GM19239 (cell line): ENCODE measurements at regions not wholly inside any gene's neighbourhood (a gene's known extent, or its start where the extent isn't known, plus 50 kb on each side); places are given as distances from the start of the nearest gene placed in this dataset.
"Not testable (repeated sequence)": the region's sequence is repeated elsewhere in the genome, so short reads cannot be mapped to it uniquely, and the experiment has no call there.

Experiments
- DNase-seq: peaks from one replicate; pipeline ENCODE4 v3.0.0; 2011; ENCODE audit warnings: low spot score; ENCODE audit not compliant: insufficient read length
- FAIRE-seq: peaks from 2 replicates; lab custom pipeline; 2011; peaks lifted over from hg19 to GRCh38; lab: Jason Lieb, UNC

DNA sequence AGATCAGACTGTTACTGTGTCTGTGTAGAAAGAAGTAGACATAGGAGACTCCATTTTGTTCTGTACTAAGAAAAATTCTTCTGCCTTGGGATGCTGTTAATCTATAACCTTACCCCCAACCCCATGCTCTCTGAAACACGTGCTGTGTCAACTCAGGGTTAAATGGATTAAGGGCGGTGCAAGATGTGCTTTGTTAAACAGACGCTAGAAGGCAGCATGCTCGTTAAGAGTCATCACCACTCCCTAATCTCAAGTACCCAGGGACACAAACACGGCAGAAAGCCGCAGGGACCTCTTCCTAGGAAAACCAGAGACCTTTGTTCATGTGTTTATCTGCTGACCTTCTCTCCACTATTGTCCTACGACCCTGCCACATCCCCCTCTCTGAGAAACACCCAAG is 137.0 kb upstream of the PROKR2 start:
- FAIRE-seq, DNase-seq: not testable (repeated sequence)

DNA sequence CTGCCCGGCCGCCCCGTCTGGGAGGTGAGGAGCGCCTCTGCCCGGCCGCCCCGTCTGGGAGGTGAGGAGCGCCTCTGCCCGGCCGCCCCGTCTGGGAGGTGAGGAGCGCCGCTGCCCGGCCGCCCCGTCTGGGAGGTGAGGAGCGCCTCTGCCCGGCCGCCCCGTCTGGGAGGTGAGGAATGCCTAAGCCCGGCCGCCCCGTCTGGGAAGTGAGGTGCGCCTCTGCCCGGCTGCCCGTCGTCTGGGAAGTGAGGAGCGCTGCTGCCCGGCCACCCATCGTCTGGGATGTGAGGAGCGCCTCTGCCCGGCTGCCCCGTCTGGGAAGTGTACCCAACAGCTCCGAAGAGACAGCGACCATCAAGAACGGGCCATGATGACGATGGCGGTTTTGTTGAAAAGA is 136.6 kb upstream of the PROKR2 start:
- FAIRE-seq, DNase-seq: not testable (repeated sequence)

DNA sequence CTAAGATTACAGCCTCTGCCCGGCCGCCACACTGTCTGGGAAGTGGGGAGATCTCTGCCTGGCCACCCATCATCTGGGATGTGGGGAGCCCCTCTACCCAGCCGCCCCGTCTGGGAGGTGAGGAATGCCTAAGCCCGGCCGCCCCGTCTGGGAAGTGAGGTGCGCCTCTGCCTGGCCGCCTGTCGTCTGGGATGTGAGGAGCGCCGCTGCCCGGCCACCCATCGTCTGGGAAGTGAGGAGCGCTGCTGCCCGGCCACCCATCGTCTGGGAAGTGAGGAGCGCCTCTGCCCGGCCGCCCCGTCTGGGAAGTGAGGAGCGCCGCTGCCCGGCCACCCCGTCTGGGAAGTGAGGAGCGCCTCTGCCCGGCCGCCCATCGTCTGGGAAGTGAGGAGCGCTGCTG is 135.9 kb upstream of the PROKR2 start:
- not testable (repeated sequence) for FAIRE-seq, DNase-seq

DNA sequence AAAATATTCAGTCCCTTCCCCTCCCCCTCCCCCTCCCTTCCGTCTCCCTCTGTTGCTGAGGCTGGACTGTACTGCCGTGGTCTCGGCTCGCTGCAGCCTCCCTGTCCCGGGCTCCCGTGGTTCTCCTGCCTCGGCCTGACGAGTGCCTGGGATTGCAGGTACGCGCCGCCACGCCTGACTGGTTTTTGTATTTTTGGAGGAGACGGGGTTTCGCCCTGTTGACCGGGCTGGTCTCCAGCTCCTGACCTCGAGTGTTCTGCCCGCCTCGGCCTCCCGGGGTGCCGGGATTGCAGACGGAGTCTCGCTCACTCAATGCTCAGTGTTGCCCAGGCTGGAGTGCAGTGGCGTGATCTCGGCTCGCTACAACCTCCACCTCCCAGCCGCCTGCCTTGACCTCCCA is 135.5 kb upstream of the PROKR2 start:
- not testable (repeated sequence) for FAIRE-seq, DNase-seq

DNA sequence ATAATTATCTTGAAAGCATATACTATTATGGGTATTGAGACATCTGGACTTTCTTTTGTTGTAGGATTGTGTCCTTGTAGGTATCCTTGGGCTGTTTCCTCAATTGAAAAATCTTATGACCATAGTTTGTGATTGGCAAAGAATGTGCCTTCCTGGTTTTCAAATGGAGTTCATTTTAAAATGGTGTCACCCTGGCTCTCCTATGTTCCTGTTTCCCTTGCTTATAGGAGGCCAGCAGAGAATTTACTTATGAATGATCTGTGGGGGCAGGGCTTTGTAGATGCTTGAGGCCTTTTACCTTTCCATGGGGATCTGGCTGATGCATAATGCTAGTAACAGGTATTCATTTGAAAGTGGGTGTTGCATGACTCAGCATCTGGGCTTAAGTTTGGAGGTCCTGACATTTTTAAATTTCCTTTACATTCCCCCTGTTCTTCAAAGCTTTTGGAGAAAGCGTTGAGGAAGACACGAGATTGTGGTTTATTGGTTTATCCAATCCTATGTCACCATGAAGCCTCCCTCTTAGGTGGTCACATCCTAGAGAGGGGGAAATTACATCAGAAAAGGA is 135.0 kb upstream of the PROKR2 start:
- no peak for FAIRE-seq
- DNase-seq, result no peak

DNA sequence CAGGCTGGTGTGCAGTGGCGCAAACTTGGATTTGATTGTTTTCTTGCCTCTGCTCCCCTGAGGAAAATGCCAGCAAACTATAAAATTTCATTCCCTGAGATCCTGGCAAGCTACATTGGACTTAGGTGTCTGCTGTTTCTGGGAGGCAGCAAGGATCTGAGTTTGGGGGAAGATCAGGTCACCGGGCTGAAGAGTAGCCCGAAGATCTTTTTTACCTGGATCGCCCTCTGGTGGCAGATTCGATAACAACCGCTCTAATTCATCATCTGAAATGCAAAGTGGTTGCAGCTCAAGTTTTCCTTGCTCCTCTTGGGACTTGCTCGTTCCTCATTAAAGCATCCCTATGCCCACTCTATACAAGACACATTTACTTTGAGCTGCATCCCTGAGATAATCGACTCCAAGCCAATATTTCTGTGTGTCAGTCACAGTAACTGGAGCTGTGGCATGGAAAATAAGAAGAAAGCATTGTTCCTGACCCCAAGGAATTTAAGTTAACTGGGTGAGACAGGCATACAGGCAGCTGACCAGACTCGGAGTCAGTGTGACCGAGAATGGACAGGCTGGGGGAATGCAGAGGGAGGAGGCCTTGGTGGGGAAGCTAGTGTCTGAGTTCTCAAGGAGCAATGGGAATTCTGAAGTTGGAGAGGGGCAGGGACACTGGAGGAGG is 131.8 kb upstream of the PROKR2 start:
- FAIRE-seq, result peak; percentile 88
- peak; percentile 58 for DNase-seq

DNA sequence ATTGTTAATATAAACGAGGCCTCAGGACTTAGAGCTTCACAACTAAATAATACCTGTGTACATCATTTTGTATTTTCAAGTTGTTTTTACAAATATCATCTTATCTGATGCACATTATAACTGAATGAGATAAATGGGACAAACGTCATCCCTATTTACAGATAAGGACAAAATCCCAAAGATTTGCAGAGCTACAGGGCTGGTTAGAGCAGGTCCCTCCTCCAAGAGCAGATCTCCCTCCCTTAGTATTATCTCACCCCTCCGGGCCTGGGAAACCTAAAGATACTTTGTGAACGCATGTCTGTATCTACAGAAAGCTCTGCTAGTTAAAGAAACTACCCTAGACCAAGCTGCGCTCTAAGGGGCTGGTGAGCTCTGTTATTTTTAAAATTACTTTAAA is 130.4 kb upstream of the PROKR2 start:
- FAIRE-seq, result no peak
- DNase-seq, result no peak

DNA sequence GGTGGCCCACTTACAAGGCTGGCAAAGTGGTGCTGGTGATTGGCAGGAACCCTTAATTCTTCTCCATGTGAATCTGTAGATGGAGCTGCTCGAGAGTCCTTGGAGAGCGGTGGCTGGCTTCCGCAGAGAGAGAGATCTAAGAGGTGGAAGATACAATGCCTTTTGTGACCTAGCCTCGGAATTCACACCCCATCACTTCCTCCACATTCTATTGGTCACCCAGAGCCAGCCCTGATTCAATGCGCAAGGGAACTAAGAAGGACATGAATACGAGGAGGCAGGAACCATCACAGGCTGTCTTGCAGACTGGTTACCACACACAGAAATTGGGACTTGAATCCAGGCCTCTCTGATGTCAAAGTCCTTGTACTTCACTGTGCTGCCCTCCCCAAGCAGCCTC is 128.9 kb upstream of the PROKR2 start:
- no peak for DNase-seq
- FAIRE-seq, result no peak

DNA sequence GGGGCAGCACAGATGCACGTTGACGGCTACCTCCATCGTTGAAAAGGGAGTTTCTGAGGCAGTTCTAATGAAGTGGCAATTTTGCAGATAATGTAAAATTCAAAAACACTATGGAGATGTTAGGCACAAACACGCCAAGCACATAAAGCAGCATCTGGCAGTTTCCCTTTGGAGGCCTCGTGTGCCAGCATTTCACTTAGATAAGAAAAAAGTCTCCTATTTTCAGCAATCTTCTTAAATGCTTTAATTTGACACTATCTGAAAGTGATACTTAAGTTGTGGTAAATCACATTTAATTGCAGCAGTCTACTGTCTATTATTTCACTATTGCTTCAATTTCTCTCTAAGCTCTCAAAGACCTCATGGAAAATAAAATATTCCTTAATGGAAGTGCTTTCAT is 125.3 kb upstream of the PROKR2 start:
- DNase-seq (no peak), FAIRE-seq (no peak)

DNA sequence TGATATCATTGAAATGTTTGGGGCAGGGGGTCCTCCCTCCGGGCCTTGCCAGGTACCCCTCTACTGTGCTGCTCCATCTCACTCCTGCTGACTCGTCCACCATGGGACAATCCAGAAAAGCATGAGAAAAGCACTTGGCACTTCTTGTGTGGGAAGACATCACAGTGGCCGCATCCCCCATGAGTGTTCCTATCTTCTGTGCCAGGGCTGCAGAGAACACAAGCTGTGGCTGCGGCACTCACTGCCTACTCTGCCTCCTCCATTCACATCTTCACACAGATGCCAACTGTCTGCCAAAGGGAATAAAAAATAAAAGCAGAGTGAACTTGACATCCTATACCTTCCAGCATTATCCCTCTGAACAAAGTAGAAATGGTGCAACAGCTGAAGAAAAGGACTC is 117.4 kb upstream of the PROKR2 start:
- no peak for FAIRE-seq
- DNase-seq, result no peak

DNA sequence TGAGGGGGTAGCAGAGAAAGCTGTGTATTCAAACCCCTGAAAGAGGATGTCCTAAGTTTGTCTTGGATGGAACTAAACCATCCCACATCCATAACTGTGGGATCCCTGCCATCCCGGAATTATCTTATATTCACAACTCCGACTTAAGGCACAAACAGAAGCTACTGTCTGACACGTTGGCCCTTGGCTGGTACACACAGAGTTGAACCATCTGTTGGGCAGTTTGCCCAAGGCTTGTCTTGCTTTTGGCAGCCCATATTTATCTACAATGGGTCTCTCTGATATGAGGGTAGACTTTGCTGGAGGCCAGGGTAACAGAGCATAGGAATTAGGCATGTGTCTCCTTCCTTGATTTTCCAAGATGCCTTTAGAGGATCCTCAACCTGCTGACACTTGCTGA is 116.6 kb upstream of the PROKR2 start:
- no peak for FAIRE-seq
- DNase-seq, result no peak

DNA sequence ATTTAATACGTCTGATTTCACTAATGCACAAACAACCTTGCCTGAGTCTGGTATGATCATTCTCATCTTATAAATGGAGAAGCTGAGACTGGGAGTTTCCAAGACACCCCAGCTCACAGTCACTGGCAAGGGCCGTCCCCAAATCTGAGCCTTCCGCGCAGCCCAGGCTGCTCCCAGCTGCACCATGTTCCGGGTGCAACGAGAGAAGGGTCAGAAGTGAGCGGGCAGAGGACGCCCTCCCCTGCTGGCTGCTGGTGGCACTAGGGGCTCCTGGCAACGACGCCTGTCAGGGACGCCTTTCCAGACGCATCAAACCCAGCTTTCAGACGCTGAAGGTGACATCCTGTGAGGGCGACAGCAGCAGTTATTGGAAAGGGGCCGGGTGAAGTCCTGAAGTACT is 115.3 kb upstream of the PROKR2 start:
- DNase-seq (no peak), FAIRE-seq (no peak)

DNA sequence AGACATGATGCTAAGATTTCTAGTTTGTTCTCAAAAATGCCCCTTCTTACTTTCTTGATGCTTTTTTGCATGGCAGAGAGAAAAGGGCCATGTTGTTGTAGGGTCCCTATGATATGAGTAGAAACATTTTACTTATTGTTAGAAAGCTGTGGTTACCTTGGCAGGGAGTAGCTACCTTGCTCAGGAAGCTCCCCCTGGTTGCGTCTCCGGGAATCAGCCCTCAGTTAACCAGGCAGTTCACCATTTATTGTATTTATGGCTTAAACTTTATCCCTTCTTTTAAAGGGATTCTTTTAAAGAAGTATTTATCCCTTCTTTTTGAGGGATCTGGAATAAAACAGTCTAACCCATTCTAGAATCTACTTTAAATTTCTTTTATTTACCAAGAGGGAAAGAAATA is 113.9 kb upstream of the PROKR2 start:
- no peak for FAIRE-seq
- DNase-seq, result no peak

DNA sequence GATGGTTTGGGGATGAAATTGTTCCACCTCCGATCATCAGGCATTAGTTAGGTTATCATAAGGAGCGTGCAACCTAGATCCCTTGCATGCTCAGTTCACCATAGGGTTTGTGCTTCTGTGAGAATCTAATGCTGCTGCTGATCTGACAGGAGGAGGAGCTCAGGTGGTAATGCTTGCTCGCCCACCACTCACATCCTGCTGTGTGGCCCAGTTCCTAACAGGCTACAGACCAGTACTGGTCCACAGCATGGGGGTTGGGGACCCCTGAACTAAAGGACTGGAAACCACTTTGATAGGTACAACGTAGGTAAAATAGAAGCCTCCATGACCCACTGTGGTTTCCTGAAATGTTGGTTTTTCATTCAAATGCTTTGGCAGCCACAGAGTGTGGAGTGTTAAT is 109.3 kb upstream of the PROKR2 start:
- DNase-seq (no peak), FAIRE-seq (no peak)

DNA sequence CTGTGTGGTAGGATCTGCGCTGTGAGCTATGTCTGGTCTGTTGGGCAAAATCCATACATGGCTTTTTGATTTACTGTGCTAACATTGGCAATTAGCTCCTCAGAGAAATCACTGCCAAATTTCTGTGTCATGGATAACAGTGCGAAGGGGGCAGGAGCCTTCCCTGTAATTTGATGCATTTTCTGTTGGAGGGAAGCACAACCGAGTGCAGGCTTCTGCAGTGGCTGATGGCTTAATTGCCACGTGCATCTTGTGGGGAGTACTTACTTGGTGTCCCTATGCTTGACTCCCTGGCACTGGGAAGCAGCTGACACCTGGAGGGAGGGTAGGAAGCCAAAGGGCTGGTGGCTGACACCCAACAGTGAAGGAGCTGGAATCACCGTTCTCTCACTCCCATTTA is 99.3 kb upstream of the PROKR2 start:
- FAIRE-seq (no peak), DNase-seq (no peak)

DNA sequence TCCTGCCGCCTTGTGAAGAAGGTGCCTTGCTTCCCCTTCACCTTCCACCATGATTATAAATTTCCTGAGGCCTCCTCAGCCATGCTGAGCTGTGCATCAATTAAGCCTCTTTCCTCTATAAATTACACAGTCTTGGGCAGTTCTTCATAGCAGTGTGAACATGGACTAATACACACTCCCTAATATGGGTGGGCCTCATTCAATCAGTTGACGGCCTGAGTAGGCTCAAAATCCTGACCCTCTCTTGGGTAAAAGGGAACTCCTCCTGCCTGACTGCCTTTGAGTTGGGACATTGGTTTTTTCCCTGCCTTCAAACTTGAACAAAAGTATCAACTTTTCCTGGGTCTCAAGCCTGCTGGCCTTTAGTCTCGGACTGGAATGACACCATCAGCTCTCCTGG is 96.6 kb upstream of the PROKR2 start:
- DNase-seq (no peak), FAIRE-seq (no peak)

DNA sequence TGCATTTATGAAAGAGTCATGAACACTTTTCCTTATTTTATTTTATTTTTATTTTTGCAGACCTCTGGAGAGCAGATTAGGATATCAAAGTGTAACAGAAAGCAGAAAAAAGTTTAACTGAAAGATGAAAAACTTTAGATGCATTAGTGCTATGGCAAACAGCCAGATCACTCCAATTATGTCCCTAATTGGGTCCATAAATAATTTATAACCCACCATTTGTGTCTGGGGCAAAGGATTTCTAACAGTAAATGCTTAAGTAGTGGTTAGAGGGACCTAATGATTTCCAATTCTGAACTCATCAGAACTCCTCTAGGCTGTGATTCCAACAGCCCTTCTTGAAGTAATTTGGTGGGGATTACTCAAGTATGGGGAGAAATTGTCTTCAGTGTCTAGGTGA is 93.7 kb upstream of the PROKR2 start:
- FAIRE-seq, result no peak
- no peak for DNase-seq

DNA sequence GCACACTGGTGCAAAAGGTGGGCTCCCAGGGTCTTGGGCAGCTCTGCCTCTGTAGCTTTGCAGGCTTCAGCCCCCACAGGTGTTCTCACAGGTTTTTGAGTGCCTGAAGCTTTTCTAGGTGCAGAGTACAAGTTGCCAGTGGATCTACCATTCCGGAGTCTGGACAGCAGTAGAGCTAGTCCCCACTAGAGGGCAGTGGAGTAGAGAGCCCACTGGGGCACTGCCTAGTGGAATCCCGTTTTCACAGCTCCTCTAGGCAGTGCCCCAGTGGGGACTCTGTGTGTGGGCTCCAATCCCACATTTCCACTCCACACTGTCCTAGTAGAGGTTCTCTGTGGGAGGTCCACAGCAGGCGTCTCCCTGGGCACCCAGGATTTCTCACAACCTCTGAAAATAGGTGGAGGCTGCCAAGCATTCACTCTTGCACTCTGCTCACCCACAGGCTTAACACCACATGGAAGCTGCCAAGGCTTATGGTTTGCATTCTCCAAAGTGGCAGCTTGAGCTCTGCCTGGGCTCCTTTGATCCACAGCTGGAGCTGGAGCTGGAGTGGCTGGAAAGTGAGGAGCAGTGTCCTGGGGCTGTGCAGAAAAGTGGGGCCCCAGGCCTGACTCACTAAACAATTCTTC is 86.3 kb upstream of the PROKR2 start:
- peak; percentile 40 for FAIRE-seq
- DNase-seq, result peak; percentile 9

DNA sequence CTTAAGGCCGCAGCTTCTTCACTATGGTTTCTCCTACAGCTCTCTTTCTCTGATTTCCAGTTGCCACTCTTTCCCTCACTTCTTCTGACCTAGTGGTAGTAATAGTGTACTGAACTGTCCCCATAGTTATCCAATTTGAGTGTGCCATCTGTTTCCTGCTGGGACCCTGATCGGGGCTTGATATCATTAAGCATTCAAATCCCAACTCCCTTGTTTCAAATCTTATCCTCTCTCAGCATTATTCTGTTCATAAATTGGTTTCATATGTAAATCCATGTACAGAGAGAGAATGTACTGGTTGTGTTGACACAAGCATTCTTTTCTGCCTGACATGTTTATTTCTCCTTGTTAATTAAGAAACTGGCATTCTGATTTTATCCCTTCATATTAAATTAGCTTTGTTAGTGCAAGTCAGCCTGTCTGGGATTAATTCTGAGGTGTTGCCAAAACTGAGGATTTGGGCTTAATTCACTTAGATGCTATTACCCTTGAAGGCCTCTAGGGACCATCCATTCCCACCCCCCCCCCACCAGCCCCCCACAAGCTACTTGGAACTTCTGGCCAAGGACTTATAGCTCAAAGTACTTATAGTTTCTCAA is 84.6 kb upstream of the PROKR2 start:
- FAIRE-seq (no peak), DNase-seq (no peak)

DNA sequence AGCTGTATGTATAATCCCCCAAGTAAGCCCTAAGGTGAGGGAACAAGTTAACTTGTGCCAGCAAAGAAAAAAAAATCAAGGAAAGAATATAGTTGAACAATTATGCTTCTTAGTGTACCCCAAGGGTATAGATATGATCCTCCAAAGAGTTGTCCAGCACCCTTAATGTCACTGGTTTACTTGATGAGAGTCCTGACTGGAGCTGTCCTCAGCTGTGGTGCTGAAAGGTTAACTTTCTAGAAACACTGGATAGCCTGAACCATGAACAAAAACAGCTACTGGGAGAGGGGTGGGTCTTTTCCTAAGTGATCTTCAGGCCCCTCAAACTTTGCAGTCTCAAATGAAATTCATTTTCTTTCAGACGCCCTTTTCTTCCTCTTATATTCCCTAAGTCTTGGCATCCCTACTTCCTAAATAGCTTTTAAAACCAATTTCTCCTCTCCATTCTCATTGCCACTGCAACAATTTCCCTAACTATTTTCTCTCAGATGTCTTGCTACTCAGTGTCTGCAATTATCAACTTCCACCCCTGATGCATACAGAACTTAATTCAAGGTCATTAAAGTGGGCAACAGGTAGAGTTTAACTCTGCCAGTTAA is 83.5 kb upstream of the PROKR2 start:
- DNase-seq (no peak), FAIRE-seq (no peak)

DNA sequence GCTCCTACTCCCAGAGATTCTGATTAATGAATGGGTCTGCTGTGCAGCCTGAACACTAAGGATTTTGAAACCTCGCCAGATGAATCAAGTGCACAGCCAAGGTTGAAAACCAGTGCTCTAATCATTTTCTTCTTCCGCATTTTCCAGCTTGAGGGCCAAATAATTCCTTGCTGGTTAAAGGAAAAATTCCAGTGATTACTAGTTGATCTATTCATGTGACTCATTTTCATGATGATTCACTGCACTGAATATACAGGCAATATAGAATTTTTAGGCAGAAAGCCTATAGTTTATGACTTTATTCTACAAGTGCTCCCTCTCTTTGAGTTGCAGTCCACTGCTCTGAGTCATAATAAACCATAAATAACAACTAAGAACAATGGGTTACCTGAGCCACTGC is 80.6 kb upstream of the PROKR2 start:
- DNase-seq (no peak), FAIRE-seq (no peak)
